Peyer's patch (tissue), 4 donors: ENCODE measurements at regions not wholly inside any gene's neighbourhood (a gene's known extent, or its start where the extent isn't known, plus 50 kb on each side); places are given as distances from the start of the nearest gene placed in this dataset.

ENCODE experiments used
- POLR2A ChIP-seq, 2 donors: fragments of 450-650 bp; IDR thresholded peaks; one replicate each; pipeline ENCODE4 v1.5.1; 2017; ENCODE audit warnings: antibody characterized with exemption in 2 of 2, mild to moderate bottlenecking in 2 of 2, moderate library complexity in 2 of 2
- TF ChIP-seq, protein P1 (sequence below), 6 experiments: fragments of 450-650 bp in 4 of 6; fragments of 200-600 bp in 2 of 6; sonication (generic) in 1 of 6; IDR thresholded peaks; one replicate each; pipeline ENCODE4 v1.5.1; 2017 to 2019; ENCODE audit warnings: antibody characterized with exemption in 6 of 6, mild to moderate bottlenecking in 3 of 6, moderate library complexity in 1 of 6

DNA sequence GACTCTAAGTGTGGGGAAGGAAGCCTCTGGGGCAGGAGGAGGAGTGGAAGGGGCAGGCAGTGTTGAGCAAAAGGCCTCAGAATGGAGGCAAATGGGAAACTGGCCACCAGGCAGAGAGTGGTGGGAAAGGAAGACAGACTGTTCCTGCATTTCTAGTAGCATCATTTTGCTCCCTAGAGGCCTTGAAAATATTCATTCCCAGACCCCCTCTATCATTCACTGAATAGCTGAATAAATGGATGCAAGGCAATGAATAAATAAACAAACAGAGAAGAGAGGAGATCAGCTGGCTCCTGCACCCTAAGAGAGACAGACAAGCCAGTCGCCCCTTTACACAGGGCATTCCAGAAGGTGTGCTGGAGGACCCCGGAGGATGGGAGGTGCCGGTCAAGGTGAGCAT is 511.9 kb downstream of the BCOR start:
- TF ChIP-seq POLR2A (IDR thresholded peaks at IDR 0.05), result no peak
- TF ChIP-seq, protein P1, sequence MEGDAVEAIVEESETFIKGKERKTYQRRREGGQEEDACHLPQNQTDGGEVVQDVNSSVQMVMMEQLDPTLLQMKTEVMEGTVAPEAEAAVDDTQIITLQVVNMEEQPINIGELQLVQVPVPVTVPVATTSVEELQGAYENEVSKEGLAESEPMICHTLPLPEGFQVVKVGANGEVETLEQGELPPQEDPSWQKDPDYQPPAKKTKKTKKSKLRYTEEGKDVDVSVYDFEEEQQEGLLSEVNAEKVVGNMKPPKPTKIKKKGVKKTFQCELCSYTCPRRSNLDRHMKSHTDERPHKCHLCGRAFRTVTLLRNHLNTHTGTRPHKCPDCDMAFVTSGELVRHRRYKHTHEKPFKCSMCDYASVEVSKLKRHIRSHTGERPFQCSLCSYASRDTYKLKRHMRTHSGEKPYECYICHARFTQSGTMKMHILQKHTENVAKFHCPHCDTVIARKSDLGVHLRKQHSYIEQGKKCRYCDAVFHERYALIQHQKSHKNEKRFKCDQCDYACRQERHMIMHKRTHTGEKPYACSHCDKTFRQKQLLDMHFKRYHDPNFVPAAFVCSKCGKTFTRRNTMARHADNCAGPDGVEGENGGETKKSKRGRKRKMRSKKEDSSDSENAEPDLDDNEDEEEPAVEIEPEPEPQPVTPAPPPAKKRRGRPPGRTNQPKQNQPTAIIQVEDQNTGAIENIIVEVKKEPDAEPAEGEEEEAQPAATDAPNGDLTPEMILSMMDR (IDR thresholded peaks at IDR 0.05), result no peak
